ENCODE measurements at regions not wholly inside any gene's neighbourhood (a gene's known extent, or its start where the extent isn't known, plus 50 kb on each side); places are given as distances from the start of the nearest gene placed in this dataset.

GRCh38 chr9:13491138-13491492 lies 211.6 kb upstream of the MPDZ start:
- no peaks in the 10 kb centered on the region for H3K4me1 Mint-ChIP-seq

GRCh38 chr9:13487936-13488335 lies 208.4 kb upstream of the MPDZ start:
- Mint-ChIP-seq H3K36me3 (no peaks in the 10 kb centered on the region), H3K9me3 (peaks cover 0 to 18% (median 4%) of the 10 kb centered on the region in 7 donors), H3K4me3 (no peak overlapping the region), H3K4me1 (no peaks in the 10 kb centered on the region), H3K27ac (no peak overlapping the region), H3K27me3 (no peaks in the 10 kb centered on the region)
- H3K27ac ChIP-seq (ENCODE audit: insufficient read depth, low read length, poor library complexity, severe bottlenecking) = no peak overlapping the region
- no peak overlapping the region for H3K4me3 ChIP-seq (ENCODE audit: low read depth, low read length)
- no peak for ATAC-seq (ENCODE audit: low read depth in 2 of 2)
- no peaks in the 10 kb centered on the region for H3K9me3 ChIP-seq (ENCODE audit: control insufficient read depth in 2 of 2, low read length in 2 of 2)
- H3K4me1 ChIP-seq (ENCODE audit: control insufficient read depth, insufficient read depth, low read length, poor library complexity, severe bottlenecking) = no peaks in the 10 kb centered on the region
- no peaks in the 10 kb centered on the region for H3K36me3 ChIP-seq (ENCODE audit: control insufficient read depth, insufficient read depth, low read length)
- DNase-seq = no peak
- H3K27me3 ChIP-seq (ENCODE audit: control insufficient read depth, insufficient read depth, low read length) = no peaks in the 10 kb centered on the region

More at GRCh38 chr9:13491138-13491492, 211.6 kb upstream of the MPDZ start:
- Histone ChIP-seq H3K36me3 (ENCODE audit: control insufficient read depth, insufficient read depth, low read length) (no peaks in the 10 kb centered on the region), H3K9me3 (ENCODE audit: control insufficient read depth in 2 of 2, low read length in 2 of 2) (no peaks in the 10 kb centered on the region), H3K27ac (ENCODE audit: insufficient read depth, low read length, poor library complexity, severe bottlenecking) (no peak overlapping the region), H3K4me3 (ENCODE audit: low read depth, low read length) (no peak overlapping the region), H3K4me1 (ENCODE audit: control insufficient read depth, insufficient read depth, low read length, poor library complexity, severe bottlenecking) (no peaks in the 10 kb centered on the region), H3K27me3 (ENCODE audit: control insufficient read depth, insufficient read depth, low read length) (no peaks in the 10 kb centered on the region)
- DNase-seq (no peak), ATAC-seq (ENCODE audit: low read depth in 2 of 2) (no peak)
- no peak overlapping the region for H3K4me3 Mint-ChIP-seq
- H3K27me3 Mint-ChIP-seq = no peaks in the 10 kb centered on the region
- H3K36me3 Mint-ChIP-seq = no peaks in the 10 kb centered on the region
- H3K9me3 Mint-ChIP-seq = peaks cover 1 to 17% (median 5%) of the 10 kb centered on the region in 7 donors
- H3K27ac Mint-ChIP-seq = no peak overlapping the region

DNA sequence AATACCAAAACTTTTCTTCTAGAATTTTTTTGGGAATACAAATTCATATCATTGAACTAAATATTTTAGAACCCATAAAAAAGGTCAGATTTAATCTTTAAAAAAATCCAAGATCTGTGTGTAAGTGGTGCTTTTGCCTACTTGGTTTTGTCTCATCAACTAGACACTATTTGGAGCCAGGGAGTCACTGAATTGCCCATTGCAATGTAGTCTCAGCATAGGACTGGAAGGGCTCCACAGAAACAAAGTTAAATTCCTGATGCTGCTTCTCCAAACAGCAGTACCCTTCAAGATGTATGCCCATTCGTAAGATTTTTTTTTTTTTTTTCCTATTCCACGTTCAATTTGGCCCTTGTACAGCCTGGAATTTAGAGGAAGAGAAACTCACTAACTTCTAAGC lies 208.0 kb upstream of the MPDZ start:
- Mint-ChIP-seq H3K27me3 (no peaks in the 10 kb centered on the region), H3K4me3 (no peak overlapping the region), H3K4me1 (no peaks in the 10 kb centered on the region), H3K9me3 (peaks cover 0 to 19% (median 4%) of the 10 kb centered on the region in 7 donors), H3K36me3 (no peaks in the 10 kb centered on the region), H3K27ac (no peak overlapping the region)
- no peak overlapping the region for H3K27ac ChIP-seq (ENCODE audit: insufficient read depth, low read length, poor library complexity, severe bottlenecking)
- no peaks in the 10 kb centered on the region for H3K27me3 ChIP-seq (ENCODE audit: control insufficient read depth, insufficient read depth, low read length)
- H3K4me3 ChIP-seq (ENCODE audit: low read depth, low read length) = no peak overlapping the region
- DNase-seq (no peak), ATAC-seq (ENCODE audit: low read depth in 2 of 2) (no peak)
- no peaks in the 10 kb centered on the region for H3K4me1 ChIP-seq (ENCODE audit: control insufficient read depth, insufficient read depth, low read length, poor library complexity, severe bottlenecking)
- no peaks in the 10 kb centered on the region for H3K9me3 ChIP-seq (ENCODE audit: control insufficient read depth in 2 of 2, low read length in 2 of 2)
- H3K36me3 ChIP-seq (ENCODE audit: control insufficient read depth, insufficient read depth, low read length) = no peaks in the 10 kb centered on the region

GRCh38 chr9:13487071-13487470 lies 207.6 kb upstream of the MPDZ start:
- Mint-ChIP-seq H3K4me1 (no peaks in the 10 kb centered on the region), H3K36me3 (no peaks in the 10 kb centered on the region)
- ATAC-seq (ENCODE audit: low read depth in 2 of 2) = no peak

GRCh38 chr9:13485068-13485596 lies 205.6 kb upstream of the MPDZ start:
- Histone ChIP-seq H3K27ac (ENCODE audit: insufficient read depth, low read length, poor library complexity, severe bottlenecking) (no peak overlapping the region), H3K36me3 (ENCODE audit: control insufficient read depth, insufficient read depth, low read length) (no peaks in the 10 kb centered on the region), H3K9me3 (ENCODE audit: control insufficient read depth in 2 of 2, low read length in 2 of 2) (no peaks in the 10 kb centered on the region), H3K27me3 (ENCODE audit: control insufficient read depth, insufficient read depth, low read length) (no peaks in the 10 kb centered on the region), H3K4me3 (ENCODE audit: low read depth, low read length) (no peak overlapping the region), H3K4me1 (ENCODE audit: control insufficient read depth, insufficient read depth, low read length, poor library complexity, severe bottlenecking) (no peaks in the 10 kb centered on the region)
- ATAC-seq (ENCODE audit: low read depth in 2 of 2) (no peak), DNase-seq (no peak)
- H3K4me3 Mint-ChIP-seq = no peak overlapping the region
- H3K9me3 Mint-ChIP-seq = peaks cover 2 to 30% (median 7%) of the 10 kb centered on the region in 7 donors
- no peak overlapping the region for H3K27ac Mint-ChIP-seq
- no peaks in the 10 kb centered on the region for H3K27me3 Mint-ChIP-seq
- H3K4me1 Mint-ChIP-seq = no peaks in the 10 kb centered on the region
- no peaks in the 10 kb centered on the region for H3K36me3 Mint-ChIP-seq

More at GRCh38 chr9:13487071-13487470, 207.6 kb upstream of the MPDZ start:
- DNase-seq = no peak
- Histone ChIP-seq H3K4me1 (ENCODE audit: control insufficient read depth, insufficient read depth, low read length, poor library complexity, severe bottlenecking) (no peaks in the 10 kb centered on the region), H3K27me3 (ENCODE audit: control insufficient read depth, insufficient read depth, low read length) (no peaks in the 10 kb centered on the region), H3K36me3 (ENCODE audit: control insufficient read depth, insufficient read depth, low read length) (no peaks in the 10 kb centered on the region), H3K27ac (ENCODE audit: insufficient read depth, low read length, poor library complexity, severe bottlenecking) (no peak overlapping the region), H3K9me3 (ENCODE audit: control insufficient read depth in 2 of 2, low read length in 2 of 2) (no peaks in the 10 kb centered on the region), H3K4me3 (ENCODE audit: low read depth, low read length) (no peak overlapping the region)
- H3K27ac Mint-ChIP-seq = no peak overlapping the region
- peaks cover 0 to 23% (median 4%) of the 10 kb centered on the region in 7 donors for H3K9me3 Mint-ChIP-seq
- no peak overlapping the region for H3K4me3 Mint-ChIP-seq
- no peaks in the 10 kb centered on the region for H3K27me3 Mint-ChIP-seq

DNA sequence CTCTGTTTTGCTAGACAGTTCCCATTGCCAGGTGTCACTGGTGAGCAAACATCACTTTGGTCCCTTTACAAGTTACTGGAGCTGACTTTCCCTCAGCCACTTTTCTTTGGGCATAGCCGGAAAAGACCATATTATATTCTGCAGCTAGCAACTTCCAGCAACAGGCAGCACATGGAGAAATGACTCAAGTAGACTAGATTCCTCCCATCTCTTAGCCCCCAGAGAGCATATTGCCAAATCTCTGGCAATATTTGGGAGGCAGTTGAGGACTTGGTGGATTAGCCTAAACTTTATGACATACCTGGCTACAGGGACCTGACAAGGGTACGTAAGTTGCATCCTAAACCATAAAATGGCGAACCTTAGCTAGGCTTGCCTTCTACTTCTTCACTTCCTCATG lies 204.7 kb upstream of the MPDZ start:
- Mint-ChIP-seq H3K9me3 (peaks cover 2 to 26% (median 7%) of the 10 kb centered on the region in 7 donors), H3K36me3 (no peaks in the 10 kb centered on the region)

DNA sequence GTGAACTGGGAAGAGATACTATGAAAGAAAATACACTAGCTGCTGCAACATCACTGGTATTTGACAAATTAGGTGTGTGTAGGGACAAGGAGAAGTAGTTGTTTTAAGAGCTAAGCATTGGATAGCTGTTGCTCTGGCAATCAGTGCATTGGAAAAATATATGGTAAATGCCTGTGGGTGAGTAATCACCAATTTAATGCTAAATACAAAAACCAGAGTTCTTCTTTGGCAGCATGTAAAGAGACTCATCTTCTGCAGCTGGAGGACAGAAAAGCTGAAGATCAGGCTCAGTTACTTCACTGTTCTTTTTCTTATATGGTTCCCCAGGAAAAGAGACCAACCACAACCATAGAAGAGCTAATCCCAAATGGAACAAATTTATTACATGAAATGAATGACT lies 201.8 kb upstream of the MPDZ start:
- no peak for ATAC-seq (ENCODE audit: low read depth in 2 of 2)
- Mint-ChIP-seq H3K36me3 (no peaks in the 10 kb centered on the region), H3K4me3 (no peak overlapping the region), H3K27me3 (no peaks in the 10 kb centered on the region), H3K4me1 (no peaks in the 10 kb centered on the region), H3K9me3 (peaks cover 1 to 31% (median 11%) of the 10 kb centered on the region in 7 donors), H3K27ac (no peak overlapping the region)
- H3K27ac ChIP-seq (ENCODE audit: insufficient read depth, low read length, poor library complexity, severe bottlenecking) = no peak overlapping the region
- H3K27me3 ChIP-seq (ENCODE audit: control insufficient read depth, insufficient read depth, low read length) = no peaks in the 10 kb centered on the region
- H3K9me3 ChIP-seq (ENCODE audit: control insufficient read depth in 2 of 2, low read length in 2 of 2) = peaks cover 0 to 8% of the 10 kb centered on the region in 2 experiments
- H3K36me3 ChIP-seq (ENCODE audit: control insufficient read depth, insufficient read depth, low read length) = no peaks in the 10 kb centered on the region
- no peak for DNase-seq
- H3K4me1 ChIP-seq (ENCODE audit: control insufficient read depth, insufficient read depth, low read length, poor library complexity, severe bottlenecking) = no peaks in the 10 kb centered on the region
- H3K4me3 ChIP-seq (ENCODE audit: low read depth, low read length) = no peak overlapping the region

More for the DNA sequence above, 204.7 kb upstream of the MPDZ start:
- Histone ChIP-seq H3K4me1 (ENCODE audit: control insufficient read depth, insufficient read depth, low read length, poor library complexity, severe bottlenecking) (no peaks in the 10 kb centered on the region), H3K4me3 (ENCODE audit: low read depth, low read length) (no peak overlapping the region), H3K9me3 (ENCODE audit: control insufficient read depth in 2 of 2, low read length in 2 of 2) (no peaks in the 10 kb centered on the region), H3K27ac (ENCODE audit: insufficient read depth, low read length, poor library complexity, severe bottlenecking) (no peak overlapping the region), H3K36me3 (ENCODE audit: control insufficient read depth, insufficient read depth, low read length) (no peaks in the 10 kb centered on the region), H3K27me3 (ENCODE audit: control insufficient read depth, insufficient read depth, low read length) (no peaks in the 10 kb centered on the region)
- Mint-ChIP-seq H3K27ac (no peak overlapping the region), H3K4me3 (no peak overlapping the region), H3K4me1 (no peaks in the 10 kb centered on the region), H3K27me3 (no peaks in the 10 kb centered on the region)
- no peak for ATAC-seq (ENCODE audit: low read depth in 2 of 2)
- no peak for DNase-seq

GRCh38 chr9:13480693-13481092 lies 201.2 kb upstream of the MPDZ start:
- DNase-seq (no peak), ATAC-seq (ENCODE audit: low read depth in 2 of 2) (no peak)
- Histone ChIP-seq H3K27ac (ENCODE audit: insufficient read depth, low read length, poor library complexity, severe bottlenecking) (no peak overlapping the region), H3K9me3 (ENCODE audit: control insufficient read depth in 2 of 2, low read length in 2 of 2) (peaks cover 0 to 8% of the 10 kb centered on the region in 2 experiments), H3K27me3 (ENCODE audit: control insufficient read depth, insufficient read depth, low read length) (no peaks in the 10 kb centered on the region), H3K4me1 (ENCODE audit: control insufficient read depth, insufficient read depth, low read length, poor library complexity, severe bottlenecking) (no peaks in the 10 kb centered on the region), H3K4me3 (ENCODE audit: low read depth, low read length) (no peak overlapping the region), H3K36me3 (ENCODE audit: control insufficient read depth, insufficient read depth, low read length) (no peaks in the 10 kb centered on the region)
- Mint-ChIP-seq H3K27me3 (no peaks in the 10 kb centered on the region), H3K4me3 (no peak overlapping the region), H3K9me3 (peaks cover 4 to 34% (median 14%) of the 10 kb centered on the region in 7 donors), H3K27ac (no peak overlapping the region), H3K4me1 (no peaks in the 10 kb centered on the region), H3K36me3 (no peaks in the 10 kb centered on the region)

Measured in CD4-positive, CD25-positive, alpha-beta regulatory T cell (primary cell).